ENCODE measurements at regions not wholly inside any gene's neighbourhood (a gene's known extent, or its start where the extent isn't known, plus 50 kb on each side); places are given as distances from the start of the nearest gene placed in this dataset.

DNA sequence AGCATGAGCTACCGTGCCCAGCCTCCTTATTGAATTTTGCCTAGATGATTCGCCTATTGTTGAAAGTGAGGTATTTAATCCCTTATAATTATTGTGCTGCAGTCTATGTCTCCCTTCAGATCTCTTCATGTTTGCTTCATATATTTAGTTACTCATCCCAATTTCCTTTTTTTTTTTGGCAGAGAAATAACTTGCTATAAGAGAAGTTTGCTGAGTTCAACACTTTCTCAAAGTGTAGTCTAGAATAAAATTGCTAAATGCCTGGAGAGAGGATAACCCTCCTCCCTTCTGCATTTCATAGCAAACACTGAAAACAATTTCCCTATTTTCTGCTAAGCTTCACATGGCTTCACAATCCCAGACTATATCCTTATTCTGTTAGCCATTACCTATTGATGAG, 136.6 kb upstream of the CD180 start:
- Mint-ChIP-seq H3K9me3 (peaks cover 4% of the 10 kb centered on the region), H3K27ac (no peak overlapping the region), H3K36me3 (ENCODE audit: low read depth) (no peaks in the 10 kb centered on the region), H3K4me3 (no peak overlapping the region), H3K4me1 (ENCODE audit: low read depth) (no peaks in the 10 kb centered on the region), H3K27me3 (no peaks in the 10 kb centered on the region)
- ATAC-seq (no peak), DNase-seq (no peak)
- intact Hi-C loops (cut with micrococcal nuclease): no loop called here
- TF ChIP-seq, protein P1, sequence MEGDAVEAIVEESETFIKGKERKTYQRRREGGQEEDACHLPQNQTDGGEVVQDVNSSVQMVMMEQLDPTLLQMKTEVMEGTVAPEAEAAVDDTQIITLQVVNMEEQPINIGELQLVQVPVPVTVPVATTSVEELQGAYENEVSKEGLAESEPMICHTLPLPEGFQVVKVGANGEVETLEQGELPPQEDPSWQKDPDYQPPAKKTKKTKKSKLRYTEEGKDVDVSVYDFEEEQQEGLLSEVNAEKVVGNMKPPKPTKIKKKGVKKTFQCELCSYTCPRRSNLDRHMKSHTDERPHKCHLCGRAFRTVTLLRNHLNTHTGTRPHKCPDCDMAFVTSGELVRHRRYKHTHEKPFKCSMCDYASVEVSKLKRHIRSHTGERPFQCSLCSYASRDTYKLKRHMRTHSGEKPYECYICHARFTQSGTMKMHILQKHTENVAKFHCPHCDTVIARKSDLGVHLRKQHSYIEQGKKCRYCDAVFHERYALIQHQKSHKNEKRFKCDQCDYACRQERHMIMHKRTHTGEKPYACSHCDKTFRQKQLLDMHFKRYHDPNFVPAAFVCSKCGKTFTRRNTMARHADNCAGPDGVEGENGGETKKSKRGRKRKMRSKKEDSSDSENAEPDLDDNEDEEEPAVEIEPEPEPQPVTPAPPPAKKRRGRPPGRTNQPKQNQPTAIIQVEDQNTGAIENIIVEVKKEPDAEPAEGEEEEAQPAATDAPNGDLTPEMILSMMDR (IDR thresholded peaks at IDR 0.05): no peak
- ChIA-PET CTCF (no interaction called here), POLR2A (no interaction called here)

DNA sequence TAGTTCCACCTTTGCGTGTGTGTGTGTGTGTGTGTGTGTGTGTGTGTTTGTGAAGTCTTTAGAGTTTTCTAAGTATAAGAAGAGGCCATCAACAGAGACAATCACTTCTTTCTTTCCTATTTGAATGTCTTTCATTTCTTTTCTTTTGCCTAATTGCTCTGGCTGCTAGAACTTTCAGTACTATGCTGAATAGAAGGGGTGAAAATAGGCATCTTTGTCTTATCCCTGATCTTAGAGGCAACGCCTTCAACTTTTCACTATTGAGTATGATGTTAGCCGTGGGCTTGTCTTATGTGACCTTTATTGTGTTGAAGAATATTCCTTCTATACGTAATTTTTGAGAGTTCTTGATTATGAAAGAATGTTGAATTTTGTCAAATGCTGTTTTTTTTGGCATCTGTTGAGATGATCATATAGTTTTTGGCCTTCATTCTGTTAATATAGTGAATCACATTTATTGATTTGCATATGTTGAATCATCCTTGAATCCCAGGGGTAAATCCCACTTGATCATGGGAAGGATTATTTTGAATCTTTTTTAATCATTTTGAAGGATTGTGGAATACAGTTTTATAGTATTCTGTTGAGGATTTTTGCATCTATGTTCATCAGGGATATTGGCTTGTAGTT, 134.8 kb upstream of the CD180 start:
- TF ChIP-seq, protein P1 (IDR thresholded peaks at IDR 0.05): no peak
- ChIA-PET POLR2A (no interaction called here), CTCF (no interaction called here)
- Mint-ChIP-seq H3K27me3 (no peaks in the 10 kb centered on the region), H3K27ac (no peak overlapping the region), H3K36me3 (ENCODE audit: low read depth) (no peaks in the 10 kb centered on the region), H3K9me3 (peaks cover 4% of the 10 kb centered on the region), H3K4me1 (ENCODE audit: low read depth) (no peaks in the 10 kb centered on the region), H3K4me3 (no peak overlapping the region)
- intact Hi-C loops (cut with micrococcal nuclease): no loop called here
- ATAC-seq (no peak), DNase-seq (no peak)

DNA sequence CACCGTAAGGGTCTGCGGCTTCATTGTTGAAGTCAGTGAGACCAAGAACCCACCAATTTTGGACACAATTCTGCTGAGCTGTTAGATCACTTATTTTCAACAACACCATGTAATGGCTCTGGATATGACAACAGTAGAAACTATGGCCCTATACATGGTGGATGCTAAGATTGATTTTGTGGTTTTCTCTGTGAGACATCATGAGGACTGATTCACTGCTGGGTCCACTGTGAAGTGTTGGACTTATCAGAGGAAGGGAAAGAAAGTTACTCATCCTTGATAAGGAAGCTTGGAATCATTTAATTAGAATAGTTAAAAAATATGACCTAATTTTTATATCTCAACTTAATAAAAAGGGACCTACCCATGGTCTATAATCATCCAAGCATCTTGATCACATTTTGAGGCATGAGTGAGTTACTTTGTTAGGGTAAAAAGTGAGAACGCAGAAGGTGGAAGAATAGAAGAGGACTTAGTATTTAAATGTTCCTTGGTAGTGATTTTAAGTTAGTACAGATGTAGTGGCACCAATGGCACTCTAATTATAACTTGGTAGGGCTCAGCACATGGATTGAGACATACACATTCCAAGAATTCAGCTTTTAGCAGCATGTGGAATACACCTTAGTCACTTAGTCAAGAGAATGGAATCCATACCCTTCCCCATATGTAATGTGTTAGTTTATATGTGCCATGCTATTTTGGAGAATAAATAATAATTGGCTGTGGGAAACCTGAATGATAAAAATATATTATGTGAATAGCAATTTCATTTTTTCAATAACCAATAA, 123.5 kb upstream of the CD180 start:
- TF ChIP-seq, protein P1 (IDR thresholded peaks at IDR 0.05): no peak
- H3K36me3 Mint-ChIP-seq (ENCODE audit: low read depth): no peaks in the 10 kb centered on the region
- no peak overlapping the region for H3K4me3 Mint-ChIP-seq
- no peaks in the 10 kb centered on the region for H3K4me1 Mint-ChIP-seq (ENCODE audit: low read depth)
- no peak for DNase-seq
- H3K27me3 Mint-ChIP-seq: no peaks in the 10 kb centered on the region
- no peak for ATAC-seq
- intact Hi-C loops (cut with micrococcal nuclease): no loop called here
- POLR2A ChIA-PET: no interaction called here
- H3K9me3 Mint-ChIP-seq: no peaks in the 10 kb centered on the region
- CTCF ChIA-PET: interaction anchor here (2.3 kb wide), 1 partner anchor 74 kb away, joined by 7 read pairs; no protein-coding TSS in a partner anchor
- no peak overlapping the region for H3K27ac Mint-ChIP-seq

DNA sequence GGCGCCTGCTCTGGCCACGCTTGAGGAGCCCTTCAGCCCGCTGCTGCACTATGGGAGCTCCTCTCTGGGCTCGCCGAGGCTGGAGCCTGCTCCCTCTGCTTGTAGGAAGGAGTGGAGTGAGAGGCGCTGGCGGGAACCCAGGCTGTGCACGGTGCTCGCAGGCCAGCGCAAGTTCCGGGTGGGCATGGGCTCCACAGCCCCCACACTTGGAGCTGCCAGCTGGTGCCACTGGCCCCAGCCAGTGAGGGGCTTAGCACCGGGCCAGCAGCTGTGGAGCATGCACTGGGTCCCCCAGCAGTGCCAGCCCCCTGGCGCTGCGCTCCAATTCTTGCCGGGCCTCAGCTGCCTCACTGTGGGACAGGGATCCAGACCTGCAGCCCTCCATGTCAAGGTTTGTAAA, 122.1 kb upstream of the CD180 start:
- no peaks in the 10 kb centered on the region for H3K27me3 Mint-ChIP-seq
- intact Hi-C loops (cut with micrococcal nuclease): no loop called here

More for the DNA sequence above, 122.1 kb upstream of the CD180 start:
- POLR2A ChIA-PET: no interaction called here
- CTCF ChIA-PET: interaction anchor here (2.3 kb wide), 1 partner anchor 72 kb away, joined by 7 read pairs; no protein-coding TSS in a partner anchor
- H3K27ac Mint-ChIP-seq: no peak overlapping the region
- H3K4me1 Mint-ChIP-seq (ENCODE audit: low read depth): no peaks in the 10 kb centered on the region
- ATAC-seq (no peak), DNase-seq (no peak)
- no peak overlapping the region for H3K4me3 Mint-ChIP-seq
- no peaks in the 10 kb centered on the region for H3K9me3 Mint-ChIP-seq
- TF ChIP-seq, protein P1 (IDR thresholded peaks at IDR 0.05): no peak
- H3K36me3 Mint-ChIP-seq (ENCODE audit: low read depth): no peaks in the 10 kb centered on the region
